SK-N-SH treated with all-trans-retinoic acid at 6 μM for 48 hours (cell line): ENCODE measurements at regions not wholly inside any gene's neighbourhood (a gene's known extent, or its start where the extent isn't known, plus 50 kb on each side); places are given as distances from the start of the nearest gene placed in this dataset.
"Not testable (repeated sequence)": the region's sequence is repeated elsewhere in the genome, so short reads cannot be mapped to it uniquely, and the experiment has no call there.

ENCODE experiments used
- ATAC-seq: fragments of 200-7000 bp; cut with Tn5 transposase; 3 replicates; pipeline ENCODE4 v1.9.1; 2020; ENCODE audit warnings: mild to moderate bottlenecking, moderate library complexity
- ARNTL ChIP-seq: fragments of 450-650 bp; formaldehyde crosslinking; IDR thresholded peaks from 2 replicates; pipeline ENCODE4 v1.5.0; 2020; ENCODE audit warnings: low read depth, mild to moderate bottlenecking, moderate library complexity, borderline replicate concordance
- BACH2 ChIP-seq: fragments of 250-450 bp; sonication (Bioruptor Pico); IDR thresholded peaks from 2 replicates; pipeline ENCODE4 v1.9.0; 2021; ENCODE audit warnings: mild to moderate bottlenecking, borderline replicate concordance
- CSDC2 ChIP-seq: fragments of 250-450 bp; sonication (Bioruptor Pico); IDR thresholded peaks from 2 replicates; pipeline ENCODE4 v1.5.0; 2020; ENCODE audit warnings: mild to moderate bottlenecking, moderate library complexity
- CSRNP3 ChIP-seq: fragments of 250-450 bp; sonication (Bioruptor Pico); IDR thresholded peaks from 2 replicates; pipeline ENCODE4 v1.5.1; 2021; ENCODE audit warnings: mild to moderate bottlenecking, moderate library complexity
- ESRRG ChIP-seq: fragments of 250-450 bp; sonication (Bioruptor Pico); IDR thresholded peaks from 2 replicates; pipeline ENCODE4 v1.6.1; 2021; ENCODE audit warnings: mild to moderate bottlenecking
- OSR1 ChIP-seq: fragments of 250-450 bp; sonication (Bioruptor Pico); IDR thresholded peaks from 2 replicates; pipeline ENCODE4 v1.8.0; 2022; ENCODE audit warnings: moderate library complexity, mild to moderate bottlenecking, inconsistent platforms
- PATZ1 ChIP-seq: fragments of 250-450 bp; sonication (Bioruptor Pico); IDR thresholded peaks from 2 replicates; pipeline ENCODE4 v1.8.0; 2020; ENCODE audit warnings: mild to moderate bottlenecking, moderate library complexity, borderline replicate concordance
- PPARA ChIP-seq: fragments of 250-450 bp; sonication (Bioruptor Pico); IDR thresholded peaks from 2 replicates; pipeline ENCODE4 v1.5.0; 2020; ENCODE audit warnings: mild to moderate bottlenecking, borderline replicate concordance
- RARB ChIP-seq: fragments of 250-450 bp; sonication (Bioruptor Pico); IDR thresholded peaks from 2 replicates; pipeline ENCODE4 v1.8.0; 2021; ENCODE audit warnings: mild to moderate bottlenecking, moderate library complexity
- SNAI2 ChIP-seq: fragments of 250-450 bp; sonication (Bioruptor Pico); IDR thresholded peaks from 2 replicates; pipeline ENCODE4 v1.5.0; 2020; ENCODE audit warnings: mild to moderate bottlenecking, moderate library complexity
- TCF4 ChIP-seq: fragments of 250-450 bp; sonication (Bioruptor Pico); IDR thresholded peaks from 2 replicates; pipeline ENCODE4 v1.8.0; 2021; ENCODE audit warnings: mild to moderate bottlenecking, moderate library complexity, borderline replicate concordance
- TOX ChIP-seq: fragments of 250-450 bp; sonication (Bioruptor Pico); IDR thresholded peaks from 2 replicates; pipeline ENCODE4 v1.8.0; 2021; ENCODE audit warnings: mild to moderate bottlenecking, moderate library complexity, borderline replicate concordance
- ZC3H10 ChIP-seq: fragments of 250-450 bp; sonication (Bioruptor Pico); IDR thresholded peaks from 2 replicates; pipeline ENCODE4 v1.5.1; 2021; ENCODE audit warnings: mild to moderate bottlenecking, moderate library complexity
- ZFP3 ChIP-seq: fragments of 250-450 bp; sonication (Bioruptor Pico); IDR thresholded peaks from 2 replicates; pipeline ENCODE4 v1.5.0; 2020; ENCODE audit warnings: mild to moderate bottlenecking, moderate library complexity
- ZFP30 ChIP-seq: fragments of 450-650 bp; formaldehyde crosslinking; IDR thresholded peaks from 2 replicates; pipeline ENCODE4 v1.5.0; 2022; ENCODE audit warnings: mild to moderate bottlenecking, moderate library complexity
- ZNF565 ChIP-seq: fragments of 450-650 bp; formaldehyde crosslinking; conservative IDR thresholded peaks from 2 replicates; pipeline ENCODE4 v1.5.0; 2020; ENCODE audit warnings: low read depth, mild to moderate bottlenecking, moderate library complexity
- ZNF70 ChIP-seq: fragments of 450-650 bp; formaldehyde crosslinking; IDR thresholded peaks from 2 replicates; pipeline ENCODE4 v1.5.0; 2020; ENCODE audit warnings: mild to moderate bottlenecking, moderate library complexity
- ZNF8 ChIP-seq: fragments of 450-650 bp; formaldehyde crosslinking; IDR thresholded peaks from 2 replicates; pipeline ENCODE4 v1.5.0; 2020; ENCODE audit warnings: mild to moderate bottlenecking, moderate library complexity
- TF ChIP-seq, protein P1 (sequence below): fragments of 250-450 bp; sonication (Bioruptor Pico); IDR thresholded peaks from 2 replicates; pipeline ENCODE4 v1.5.1; 2020; ENCODE audit warnings: low read depth, mild to moderate bottlenecking, moderate library complexity
- TF ChIP-seq, protein P2 (sequence below): fragments of 250-450 bp; sonication (Bioruptor Pico); IDR thresholded peaks from 2 replicates; pipeline ENCODE4 v1.8.0; 2021; ENCODE audit warnings: low read depth, mild to moderate bottlenecking, moderate library complexity, borderline replicate concordance
- TF ChIP-seq, protein P3 (sequence below): fragments of 250-450 bp; sonication (Bioruptor Pico); IDR thresholded peaks from 2 replicates; pipeline ENCODE4 v1.5.0; 2020; ENCODE audit warnings: mild to moderate bottlenecking, moderate library complexity

DNA sequence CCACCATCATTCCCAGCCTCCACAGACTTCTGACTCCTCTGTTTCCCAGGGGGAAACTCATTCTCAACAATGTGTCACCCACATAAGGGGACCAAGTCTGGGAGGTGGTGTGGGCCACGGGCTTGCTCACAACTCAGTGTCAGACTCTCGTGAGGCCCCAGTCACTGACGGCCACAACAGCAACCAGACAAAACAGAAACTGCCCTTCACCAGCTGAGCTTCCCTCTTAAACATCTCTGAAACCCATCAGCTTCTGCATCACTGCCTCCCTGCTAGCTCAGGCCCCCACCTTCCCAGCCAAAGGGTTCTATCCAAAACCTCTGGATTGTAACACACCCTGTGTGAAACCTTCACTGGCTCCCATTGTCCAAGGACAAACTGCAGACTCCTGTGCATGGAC is 273.4 kb downstream of the CDK5RAP2 start:
- ATAC-seq: no peak
- TF ChIP-seq ZNF8 (CRISPR knock-in tag): no peak
- TF ChIP-seq ZFP3: no peak
- TF ChIP-seq ZFP30 (CRISPR knock-in tag): no peak
- no peak for TF ChIP-seq ZNF565
- TF ChIP-seq ESRRG: no peak
- no peak for TF ChIP-seq RARB

- no peak for ATAC-seq
- TF ChIP-seq ARNTL (CRISPR knock-in tag): no peak
- no peak for TF ChIP-seq SNAI2 (CRISPR knock-in tag)
- TF ChIP-seq ZFP3: no peak
Measured at GRCh38 chr9:120306088-120306487, 273.9 kb downstream of the CDK5RAP2 start.

DNA sequence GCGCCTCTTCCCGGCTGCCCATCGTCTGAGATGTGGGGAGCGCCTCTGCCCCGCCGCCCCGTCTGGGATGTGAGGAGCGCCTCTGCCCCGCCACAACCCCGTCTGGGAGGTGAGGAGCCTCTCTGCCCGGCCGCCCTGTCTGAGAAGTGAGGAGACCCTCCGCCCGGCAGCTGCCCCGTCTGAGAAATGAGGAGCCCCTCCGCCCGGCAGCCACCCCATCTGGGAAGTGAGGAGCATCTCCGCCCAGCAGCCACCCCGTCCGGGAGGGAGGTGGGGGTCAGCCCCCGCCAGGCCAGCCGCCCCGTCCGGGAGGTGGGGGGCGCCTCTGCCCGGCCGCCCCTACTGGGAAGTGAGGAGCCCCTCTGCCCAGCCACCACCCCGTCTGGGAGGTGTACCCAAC is 275.1 kb downstream of the CDK5RAP2 start:
- not testable (repeated sequence) for ATAC-seq

GRCh38 chr9:120303519-120303918 is 276.4 kb downstream of the CDK5RAP2 start:
- no peak for ATAC-seq
- TF ChIP-seq ZNF70 (no peak), ZFP30 (CRISPR knock-in tag) (no peak), ZNF565 (no peak), OSR1 (CRISPR knock-in tag) (no peak), BACH2 (no peak), ZFP3 (no peak), RARB (no peak), TCF4 (no peak), PPARA (CRISPR knock-in tag) (no peak), PATZ1 (CRISPR knock-in tag) (no peak), ZC3H10 (CRISPR knock-in tag) (no peak), ARNTL (CRISPR knock-in tag) (no peak), CSDC2 (CRISPR knock-in tag) (no peak), CSRNP3 (CRISPR knock-in tag) (no peak)
- TF ChIP-seq, protein P1, sequence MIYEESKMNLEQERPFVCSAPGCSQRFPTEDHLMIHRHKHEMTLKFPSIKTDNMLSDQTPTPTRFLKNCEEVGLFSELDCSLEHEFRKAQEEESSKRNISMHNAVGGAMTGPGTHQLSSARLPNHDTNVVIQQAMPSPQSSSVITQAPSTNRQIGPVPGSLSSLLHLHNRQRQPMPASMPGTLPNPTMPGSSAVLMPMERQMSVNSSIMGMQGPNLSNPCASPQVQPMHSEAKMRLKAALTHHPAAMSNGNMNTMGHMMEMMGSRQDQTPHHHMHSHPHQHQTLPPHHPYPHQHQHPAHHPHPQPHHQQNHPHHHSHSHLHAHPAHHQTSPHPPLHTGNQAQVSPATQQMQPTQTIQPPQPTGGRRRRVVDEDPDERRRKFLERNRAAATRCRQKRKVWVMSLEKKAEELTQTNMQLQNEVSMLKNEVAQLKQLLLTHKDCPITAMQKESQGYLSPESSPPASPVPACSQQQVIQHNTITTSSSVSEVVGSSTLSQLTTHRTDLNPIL (CRISPR knock-in tag): no peak
- TF ChIP-seq, protein P2, sequence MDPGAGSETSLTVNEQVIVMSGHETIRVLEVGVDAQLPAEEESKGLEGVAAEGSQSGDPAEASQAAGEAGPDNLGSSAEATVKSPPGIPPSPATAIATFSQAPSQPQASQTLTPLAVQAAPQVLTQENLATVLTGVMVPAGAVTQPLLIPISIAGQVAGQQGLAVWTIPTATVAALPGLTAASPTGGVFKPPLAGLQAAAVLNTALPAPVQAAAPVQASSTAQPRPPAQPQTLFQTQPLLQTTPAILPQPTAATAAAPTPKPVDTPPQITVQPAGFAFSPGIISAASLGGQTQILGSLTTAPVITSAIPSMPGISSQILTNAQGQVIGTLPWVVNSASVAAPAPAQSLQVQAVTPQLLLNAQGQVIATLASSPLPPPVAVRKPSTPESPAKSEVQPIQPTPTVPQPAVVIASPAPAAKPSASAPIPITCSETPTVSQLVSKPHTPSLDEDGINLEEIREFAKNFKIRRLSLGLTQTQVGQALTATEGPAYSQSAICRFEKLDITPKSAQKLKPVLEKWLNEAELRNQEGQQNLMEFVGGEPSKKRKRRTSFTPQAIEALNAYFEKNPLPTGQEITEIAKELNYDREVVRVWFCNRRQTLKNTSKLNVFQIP (CRISPR knock-in tag): no peak

- no peak for ATAC-seq
- TF ChIP-seq ZC3H10 (CRISPR knock-in tag) (no peak), ARNTL (CRISPR knock-in tag) (no peak), ZNF565 (no peak), TOX (CRISPR knock-in tag) (no peak), ZNF70 (no peak), ESRRG (no peak), ZNF8 (CRISPR knock-in tag) (no peak), RARB (no peak), PPARA (CRISPR knock-in tag) (no peak), CSDC2 (CRISPR knock-in tag) (no peak), SNAI2 (CRISPR knock-in tag) (no peak), ZFP3 (no peak)
- TF ChIP-seq, protein P3, sequence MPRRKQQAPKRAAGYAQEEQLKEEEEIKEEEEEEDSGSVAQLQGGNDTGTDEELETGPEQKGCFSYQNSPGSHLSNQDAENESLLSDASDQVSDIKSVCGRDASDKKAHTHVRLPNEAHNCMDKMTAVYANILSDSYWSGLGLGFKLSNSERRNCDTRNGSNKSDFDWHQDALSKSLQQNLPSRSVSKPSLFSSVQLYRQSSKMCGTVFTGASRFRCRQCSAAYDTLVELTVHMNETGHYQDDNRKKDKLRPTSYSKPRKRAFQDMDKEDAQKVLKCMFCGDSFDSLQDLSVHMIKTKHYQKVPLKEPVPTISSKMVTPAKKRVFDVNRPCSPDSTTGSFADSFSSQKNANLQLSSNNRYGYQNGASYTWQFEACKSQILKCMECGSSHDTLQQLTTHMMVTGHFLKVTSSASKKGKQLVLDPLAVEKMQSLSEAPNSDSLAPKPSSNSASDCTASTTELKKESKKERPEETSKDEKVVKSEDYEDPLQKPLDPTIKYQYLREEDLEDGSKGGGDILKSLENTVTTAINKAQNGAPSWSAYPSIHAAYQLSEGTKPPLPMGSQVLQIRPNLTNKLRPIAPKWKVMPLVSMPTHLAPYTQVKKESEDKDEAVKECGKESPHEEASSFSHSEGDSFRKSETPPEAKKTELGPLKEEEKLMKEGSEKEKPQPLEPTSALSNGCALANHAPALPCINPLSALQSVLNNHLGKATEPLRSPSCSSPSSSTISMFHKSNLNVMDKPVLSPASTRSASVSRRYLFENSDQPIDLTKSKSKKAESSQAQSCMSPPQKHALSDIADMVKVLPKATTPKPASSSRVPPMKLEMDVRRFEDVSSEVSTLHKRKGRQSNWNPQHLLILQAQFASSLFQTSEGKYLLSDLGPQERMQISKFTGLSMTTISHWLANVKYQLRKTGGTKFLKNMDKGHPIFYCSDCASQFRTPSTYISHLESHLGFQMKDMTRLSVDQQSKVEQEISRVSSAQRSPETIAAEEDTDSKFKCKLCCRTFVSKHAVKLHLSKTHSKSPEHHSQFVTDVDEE (CRISPR knock-in tag): no peak
- TF ChIP-seq, protein P1 (CRISPR knock-in tag): no peak
- TF ChIP-seq, protein P2 (CRISPR knock-in tag): no peak
Measured at GRCh38 chr9:120299785-120300184, 280.2 kb downstream of the CDK5RAP2 start.
